GM21526 (cell line): ENCODE measurements at regions not wholly inside any gene's neighbourhood (a gene's known extent, or its start where the extent isn't known, plus 50 kb on each side); places are given as distances from the start of the nearest gene placed in this dataset.
A peak's percentile ranks its signal among the peaks of the same experiment; 100 is the strongest.

Experiments
- ATAC-seq: cut with Tn5 transposase; IDR thresholded peaks from one replicate; pipeline ENCODE4 v1.9.1; 2021; ENCODE audit warnings: moderate library complexity; ENCODE audit not compliant: unreplicated experiment, low FRiP score

DNA sequence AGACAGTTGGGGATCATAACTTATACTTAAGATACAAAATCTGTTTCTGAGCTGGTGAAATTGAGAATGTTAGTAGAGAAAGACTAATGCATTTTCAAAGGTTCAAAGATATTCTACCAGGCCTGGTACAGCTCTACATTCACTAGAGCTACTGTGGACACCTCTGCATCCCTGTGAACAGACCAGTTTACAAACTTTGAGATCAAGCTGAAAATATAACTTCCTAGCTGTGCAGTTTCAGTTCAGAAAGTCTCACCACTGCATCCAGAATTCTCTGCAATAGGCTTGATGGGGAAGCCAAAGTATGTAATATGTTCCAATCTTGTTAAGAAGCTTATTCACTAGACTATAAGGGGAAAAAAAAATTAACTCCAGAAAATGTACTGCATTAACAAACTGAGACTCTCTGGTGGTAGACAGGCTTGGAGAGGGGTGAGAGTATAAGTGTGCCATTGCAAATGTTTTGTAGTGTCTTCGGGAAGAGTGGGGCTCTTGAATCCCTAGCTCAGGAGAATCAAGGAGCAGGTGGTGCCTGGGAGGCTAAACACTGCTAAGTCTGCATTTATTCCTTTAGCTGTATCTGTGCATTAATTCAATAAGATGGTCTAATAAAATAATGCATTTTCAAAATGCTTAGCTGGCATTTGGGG is 671.9 kb downstream of the NR2F1-AS1 start:
- ATAC-seq, result no peak

DNA sequence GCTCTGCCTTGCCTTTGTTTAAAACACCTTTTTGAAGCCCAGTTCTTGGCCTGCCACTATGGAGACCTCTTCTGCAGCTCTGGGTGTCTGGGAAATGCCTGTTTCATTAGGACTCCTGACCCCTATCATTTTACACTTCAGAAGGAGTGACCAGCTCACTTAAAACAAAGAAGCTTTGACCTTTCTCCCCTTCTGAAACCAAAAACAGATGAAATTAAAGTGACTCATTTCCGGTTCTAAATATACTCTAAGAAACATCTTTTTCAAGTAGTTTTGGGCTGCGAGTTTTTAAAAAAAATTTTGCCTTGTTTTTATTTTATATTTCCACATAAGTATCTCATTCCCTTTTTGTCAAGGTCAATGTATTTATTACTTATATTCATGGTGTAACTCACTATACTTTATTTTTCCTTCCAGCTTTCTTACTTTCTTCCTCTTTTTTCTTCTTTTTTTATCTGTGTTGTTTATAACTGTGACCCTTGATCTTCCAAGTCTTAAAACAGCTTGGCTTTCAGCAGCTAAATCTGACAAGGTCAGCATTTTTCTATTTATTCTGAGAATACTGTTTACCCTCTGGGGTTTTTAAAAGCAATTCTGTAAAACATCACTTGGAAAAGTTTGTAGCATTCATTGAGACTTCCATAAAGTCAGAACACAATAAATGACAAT is 672.9 kb downstream of the NR2F1-AS1 start:
- peak; percentile 59 for ATAC-seq

DNA sequence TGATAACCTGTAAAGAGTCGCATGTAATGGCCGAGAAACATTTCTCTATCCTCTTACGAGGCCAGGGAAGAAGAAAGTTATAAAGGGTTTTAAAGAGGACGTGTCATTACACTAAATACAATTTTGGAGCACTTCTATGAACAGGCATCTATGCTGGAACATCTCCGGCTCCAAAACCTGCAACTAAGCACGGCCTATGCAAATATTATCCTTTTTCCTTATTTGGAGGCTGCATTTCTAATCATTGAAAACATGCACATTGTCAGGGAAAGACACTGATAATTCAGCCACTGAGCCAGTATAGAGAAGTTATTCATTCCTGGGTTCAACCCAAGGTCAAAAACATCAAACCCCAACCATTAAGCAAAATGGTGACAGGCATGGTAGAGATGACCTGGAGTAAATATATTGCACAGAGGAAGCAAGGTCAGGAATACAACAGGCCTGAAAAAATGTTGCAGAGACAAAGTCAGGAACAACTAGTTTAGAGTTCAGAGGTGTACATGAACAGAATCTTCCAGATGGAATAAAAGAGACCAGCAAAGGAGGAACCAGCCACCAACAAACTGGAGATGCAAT is 674.1 kb downstream of the NR2F1-AS1 start:
- no peak for ATAC-seq

DNA sequence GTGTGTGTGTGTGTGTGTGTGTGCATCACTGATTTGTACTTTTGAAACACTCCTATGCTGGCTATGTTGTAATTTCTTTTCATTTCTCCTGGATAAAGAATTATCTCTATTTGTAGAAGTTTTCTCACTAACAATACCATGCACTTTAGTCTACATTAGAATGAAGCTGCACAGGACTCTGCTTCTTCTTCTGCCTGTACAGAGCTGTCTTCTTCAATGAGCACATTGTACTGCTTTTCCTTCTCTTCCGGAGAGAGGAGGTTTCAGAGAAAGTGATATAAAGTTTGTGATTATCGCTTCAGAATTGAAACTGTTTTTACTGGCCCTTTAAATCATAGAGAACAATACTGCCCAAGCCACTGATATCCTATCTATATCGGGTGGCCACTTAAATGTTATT is 677.0 kb downstream of the NR2F1-AS1 start:
- no peak for ATAC-seq

DNA sequence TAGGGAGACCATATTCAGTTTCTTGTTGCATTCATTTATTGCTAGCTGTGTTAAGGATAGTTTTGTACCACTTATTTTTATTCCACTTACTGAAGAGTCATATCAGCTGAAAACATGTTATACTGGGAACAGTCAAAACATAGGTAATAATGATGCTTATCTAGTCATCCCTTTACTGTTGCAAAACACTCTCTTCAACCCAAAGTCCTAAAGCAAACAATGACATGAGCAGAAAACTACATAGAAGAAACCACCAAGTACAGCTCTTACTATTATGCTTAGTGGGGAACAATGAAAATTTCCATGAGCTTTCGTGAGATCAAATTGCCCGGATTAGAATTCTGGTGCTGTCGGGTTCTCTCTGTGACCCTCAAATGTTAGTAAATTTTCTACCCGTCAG is 681.4 kb downstream of the NR2F1-AS1 start:
- ATAC-seq, result no peak

DNA sequence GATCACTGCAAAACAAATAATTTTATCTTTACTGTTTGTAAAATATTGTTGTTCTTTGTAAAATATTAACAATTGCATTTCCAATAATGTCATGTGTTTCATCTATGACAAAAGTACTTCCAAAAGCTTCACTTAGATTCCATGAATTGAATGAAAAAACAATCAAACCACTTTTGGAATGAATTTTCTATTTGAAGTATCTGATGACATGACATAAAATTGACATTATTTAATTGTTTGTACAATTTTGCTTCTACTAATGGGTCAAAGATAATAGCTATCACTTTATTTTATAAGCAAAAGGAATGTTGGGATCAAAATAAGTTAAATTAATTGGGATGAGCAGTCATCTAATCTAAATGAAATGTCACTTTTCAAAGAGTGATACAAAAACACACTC is 684.3 kb downstream of the NR2F1-AS1 start:
- no peak for ATAC-seq

DNA sequence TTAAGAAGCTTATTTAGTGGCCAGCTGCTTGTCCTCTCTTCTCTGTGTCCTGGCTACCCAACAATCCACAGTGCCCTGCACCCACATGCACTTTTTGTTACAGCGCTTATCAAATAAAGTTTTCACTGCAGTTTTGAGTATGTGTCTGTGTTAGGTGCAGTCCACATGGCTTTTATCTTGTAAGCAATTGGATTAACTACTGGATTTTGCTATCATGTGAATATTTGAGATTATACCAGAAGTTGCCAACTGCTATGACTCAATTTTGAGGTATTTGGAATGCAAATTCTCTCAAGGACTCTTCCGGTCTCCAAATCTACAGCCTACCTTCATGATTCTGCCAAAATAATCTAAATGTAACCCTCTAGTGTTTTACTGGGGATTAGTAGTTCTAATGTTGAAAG is 690.2 kb downstream of the NR2F1-AS1 start:
- ATAC-seq, result no peak

DNA sequence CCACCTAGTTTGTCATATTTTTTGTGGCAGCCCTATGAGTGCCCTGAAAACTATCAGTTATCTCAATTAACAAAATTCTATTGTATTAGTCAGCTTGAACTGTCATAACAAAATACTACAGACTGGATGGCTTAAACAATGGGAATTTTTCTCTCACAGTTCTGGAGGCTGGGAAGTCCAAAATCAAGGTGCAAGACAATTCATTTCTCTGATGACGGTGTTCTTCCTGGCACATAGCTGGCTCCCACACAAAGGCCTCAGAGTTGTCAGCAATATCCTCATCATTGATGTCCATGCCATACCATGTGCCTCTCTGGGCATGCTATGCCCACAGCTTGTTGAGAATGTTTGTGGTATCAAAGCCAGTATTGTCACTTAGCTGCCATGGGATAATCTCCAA is 691.9 kb downstream of the NR2F1-AS1 start:
- no peak for ATAC-seq

DNA sequence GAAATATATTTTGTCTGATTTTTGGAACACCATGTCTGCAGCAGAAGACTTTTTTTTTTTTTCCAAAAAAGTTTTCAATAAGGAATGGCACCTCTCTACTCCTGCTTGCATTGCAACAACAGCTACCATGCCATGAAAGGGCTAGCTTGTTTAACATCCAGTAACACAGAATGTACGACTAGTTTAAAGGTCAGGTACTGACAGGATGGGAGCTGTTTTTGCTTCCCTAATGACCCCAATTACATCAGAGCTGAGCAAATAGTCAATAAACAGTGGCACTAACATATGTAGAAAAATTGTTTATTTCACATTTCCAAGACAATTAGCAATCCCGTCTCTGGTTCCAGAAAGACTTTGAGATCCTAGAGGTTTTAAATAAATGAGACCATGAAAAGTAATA is 693.8 kb downstream of the NR2F1-AS1 start:
- ATAC-seq, result no peak

DNA sequence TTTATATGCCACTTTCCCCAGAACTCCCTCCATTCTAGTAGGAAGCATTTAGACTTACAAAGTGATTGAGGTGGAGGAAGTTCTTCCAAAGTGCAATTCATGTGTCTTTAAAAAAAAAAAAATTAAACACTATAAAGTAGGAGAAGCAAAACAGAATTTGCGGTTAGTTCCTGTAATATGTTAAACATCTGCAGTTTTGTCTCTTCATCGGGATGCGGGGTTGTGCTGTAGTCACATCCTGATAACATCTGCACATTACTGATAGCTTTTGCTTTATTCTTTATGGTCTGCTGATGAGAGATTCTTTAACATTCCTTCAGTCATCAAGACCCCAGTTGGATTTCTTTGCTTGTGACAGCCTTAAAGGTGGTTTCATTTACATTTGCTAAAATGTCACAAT is 694.3 kb downstream of the NR2F1-AS1 start:
- no peak for ATAC-seq

DNA sequence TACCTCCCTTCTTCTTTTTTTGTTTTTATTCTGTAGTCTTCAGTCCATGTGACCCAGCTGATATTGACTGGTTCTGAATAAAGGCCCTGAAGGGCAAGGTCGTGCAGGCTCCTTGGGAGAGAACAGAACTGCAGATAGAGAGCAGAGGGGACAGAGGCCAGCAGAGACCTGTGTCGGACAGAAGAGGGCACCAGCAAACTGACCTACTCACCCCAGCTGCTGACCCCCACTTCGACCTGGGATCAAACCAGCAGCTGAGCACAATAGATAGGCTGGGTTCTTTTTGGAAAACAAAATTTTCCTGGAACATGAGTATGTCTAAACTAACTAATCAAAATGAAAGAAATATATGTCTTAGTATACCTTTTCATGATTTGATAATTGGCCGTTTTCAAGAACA is 695.1 kb downstream of the NR2F1-AS1 start:
- no peak for ATAC-seq

DNA sequence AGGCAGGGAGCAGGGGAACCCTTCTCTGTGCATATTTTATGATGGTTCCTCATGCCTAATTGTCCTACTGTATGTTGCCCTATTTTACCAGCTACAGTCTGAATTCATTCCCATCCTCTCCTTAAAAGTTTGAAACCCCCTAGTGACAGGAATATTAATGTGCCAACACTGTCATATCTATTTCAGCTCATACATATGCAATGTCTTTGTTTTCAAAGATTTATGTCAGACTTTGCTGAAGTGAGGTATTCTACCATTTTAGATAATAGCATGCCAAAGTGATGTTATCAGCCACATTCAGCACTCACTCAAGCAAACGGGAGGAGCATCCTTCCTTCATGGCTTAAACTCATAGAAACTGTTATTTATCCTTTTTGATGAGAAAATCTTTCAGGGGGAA is 696.5 kb downstream of the NR2F1-AS1 start:
- ATAC-seq, result no peak

DNA sequence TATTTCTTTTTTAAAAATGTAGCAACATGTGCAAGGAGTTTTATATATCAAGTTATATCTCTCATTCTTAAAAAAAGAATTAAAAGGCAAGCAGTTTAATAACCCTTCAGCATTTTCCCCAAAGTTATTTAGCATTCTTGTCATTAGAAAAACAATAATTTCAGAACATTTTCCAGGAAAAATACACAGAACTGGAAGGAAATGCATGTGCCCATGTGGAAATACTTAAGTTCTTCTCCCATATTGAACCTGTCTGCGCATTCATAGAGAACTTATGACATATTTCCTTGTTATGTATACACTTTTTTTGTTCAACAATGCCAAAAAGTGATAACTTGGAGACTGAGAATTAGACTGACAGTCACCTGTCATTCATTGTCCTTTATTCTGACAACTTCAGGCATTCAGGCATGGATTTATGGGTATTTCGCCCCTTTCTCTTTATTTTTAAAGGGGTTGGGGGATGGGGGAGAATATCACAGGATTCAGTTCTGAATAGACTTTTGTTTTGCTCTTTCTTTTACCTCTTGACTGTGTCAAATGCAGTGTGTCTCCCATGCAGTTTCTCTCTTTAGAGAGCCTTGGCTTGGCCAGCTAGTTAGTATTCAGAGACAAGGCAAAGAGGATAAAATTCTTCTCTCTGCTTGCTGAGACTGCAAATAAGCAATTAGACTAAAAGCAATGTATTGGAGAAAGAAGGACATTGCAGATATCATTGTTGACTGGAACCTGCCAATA is 701.0 kb downstream of the NR2F1-AS1 start:
- ATAC-seq, result no peak

DNA sequence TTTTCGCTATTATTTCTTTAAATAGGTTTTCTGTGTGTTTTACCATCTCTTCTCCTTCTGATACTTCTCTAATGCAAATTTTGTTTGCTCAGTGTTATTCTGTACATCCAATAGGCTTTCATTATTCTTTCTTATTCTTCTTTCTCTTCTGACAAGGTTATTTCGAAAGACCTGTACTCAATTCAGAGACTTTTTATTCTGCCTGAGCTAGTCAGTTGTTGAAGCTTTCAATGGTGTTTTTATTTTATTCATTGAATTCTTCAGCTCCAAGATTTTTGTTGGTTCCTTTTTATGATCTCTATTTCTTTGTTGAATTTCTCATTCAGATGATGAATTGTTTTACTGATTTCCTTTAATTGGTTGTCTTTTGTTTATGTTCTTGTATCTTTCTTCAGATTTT is 706.2 kb downstream of the NR2F1-AS1 start:
- ATAC-seq, result no peak

DNA sequence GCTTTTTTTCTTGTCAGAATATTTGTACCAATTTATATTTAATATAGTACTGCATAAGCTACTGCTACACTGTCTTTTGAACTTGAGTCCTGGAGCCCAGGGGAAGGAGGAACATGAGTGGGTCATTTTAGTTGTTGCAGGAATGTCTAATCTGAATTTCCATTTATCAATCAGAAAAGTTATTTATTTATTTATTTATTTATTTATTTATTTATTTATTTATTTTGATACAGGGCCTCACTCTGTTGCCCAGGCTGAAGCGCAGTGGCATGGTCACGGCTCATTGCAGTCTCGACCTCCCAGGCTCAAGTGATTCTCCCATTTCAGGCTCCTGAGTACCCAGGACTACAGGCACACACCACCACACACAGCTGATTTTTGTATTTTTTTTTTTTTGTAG is 712.6 kb downstream of the NR2F1-AS1 start:
- no peak for ATAC-seq

DNA sequence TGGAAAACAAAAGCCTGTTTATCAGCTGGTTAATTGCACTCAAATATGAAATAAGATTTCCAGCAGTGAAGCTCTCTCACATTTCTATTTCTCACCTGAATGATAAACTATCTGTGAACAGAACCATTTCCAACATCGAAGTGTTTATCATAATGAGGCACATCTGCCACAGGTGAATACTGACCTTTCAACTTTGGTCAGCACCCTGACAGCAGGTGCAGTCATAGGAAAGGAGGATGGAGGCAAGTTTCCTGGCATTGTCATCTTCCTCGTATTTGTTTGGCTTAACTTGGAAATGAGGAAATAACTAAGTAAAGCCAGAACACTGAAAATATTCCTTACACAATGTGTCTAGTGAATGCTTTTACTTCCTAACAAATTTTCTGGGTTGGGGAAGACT is 716.4 kb downstream of the NR2F1-AS1 start:
- ATAC-seq, result no peak

DNA sequence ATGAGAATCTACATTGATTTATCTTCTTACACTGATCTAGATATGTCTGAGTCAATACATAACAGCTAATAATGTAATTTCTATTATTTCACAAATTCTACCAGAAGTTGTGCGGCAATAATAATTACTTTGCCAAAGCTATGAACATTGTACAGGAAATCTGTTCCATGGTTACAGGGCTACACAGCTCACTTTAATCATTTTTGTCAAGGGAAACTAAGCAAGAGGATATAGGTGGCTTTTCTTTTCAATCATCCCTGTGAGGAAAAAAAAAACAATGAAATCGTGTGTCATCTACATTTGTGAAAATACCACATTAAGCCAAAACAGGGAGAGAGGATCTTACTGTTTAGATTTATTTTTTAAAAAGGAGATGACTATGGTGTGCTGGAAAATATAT is 717.4 kb downstream of the NR2F1-AS1 start:
- no peak for ATAC-seq

DNA sequence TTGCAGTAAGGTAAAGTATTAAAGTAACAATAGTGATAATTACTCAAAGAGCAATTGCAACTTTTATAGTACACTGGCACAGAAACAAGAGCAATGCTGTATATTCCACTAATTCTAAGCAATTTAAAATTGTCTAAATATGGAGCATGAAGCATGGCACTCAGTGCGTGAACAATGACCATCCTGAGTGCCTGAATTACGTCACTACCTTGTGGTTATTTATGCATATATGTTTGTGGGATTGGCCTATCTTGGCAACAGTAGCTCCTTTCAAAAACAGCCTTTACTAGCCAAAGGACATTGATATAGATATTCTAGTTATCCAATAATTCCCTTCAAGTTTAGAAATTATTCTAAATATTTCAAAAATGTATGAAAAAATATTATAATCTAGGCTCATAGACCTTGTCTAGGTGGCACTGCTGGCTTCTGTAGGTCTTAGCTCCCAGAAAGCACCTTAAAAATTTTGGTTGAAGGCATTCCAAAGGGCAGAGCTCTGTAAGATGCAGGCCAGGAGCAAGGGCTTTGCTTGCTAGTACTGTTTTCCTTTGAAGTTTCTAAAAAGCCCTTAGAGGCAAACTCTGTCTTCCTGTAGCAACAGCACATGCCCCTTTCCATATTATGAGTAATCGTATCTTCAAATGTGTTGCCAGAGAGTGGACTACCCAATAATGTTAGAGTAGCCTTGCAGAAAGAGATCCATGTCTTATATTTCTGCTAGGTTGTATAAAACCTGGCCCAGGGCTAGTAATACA is 719.3 kb downstream of the NR2F1-AS1 start:
- no peak for ATAC-seq

DNA sequence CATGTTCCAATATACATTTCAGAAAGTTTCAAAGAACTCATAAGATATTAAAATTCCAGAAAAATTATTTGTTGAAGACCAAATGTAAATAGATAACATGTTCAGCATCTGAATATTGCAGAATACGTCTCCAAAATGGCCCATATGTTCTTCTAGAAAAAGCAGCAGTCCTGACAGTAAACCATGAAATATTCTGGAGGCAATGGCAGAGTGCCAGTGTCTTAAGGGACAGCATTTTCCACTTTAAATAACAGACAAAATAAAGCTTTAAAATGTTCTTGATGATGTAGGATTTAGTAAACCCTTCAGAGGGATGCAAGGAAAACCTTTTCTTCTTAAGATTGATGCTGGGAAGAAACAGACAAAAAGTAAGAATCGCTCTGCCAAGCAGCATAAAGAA is 721.0 kb downstream of the NR2F1-AS1 start:
- no peak for ATAC-seq

DNA sequence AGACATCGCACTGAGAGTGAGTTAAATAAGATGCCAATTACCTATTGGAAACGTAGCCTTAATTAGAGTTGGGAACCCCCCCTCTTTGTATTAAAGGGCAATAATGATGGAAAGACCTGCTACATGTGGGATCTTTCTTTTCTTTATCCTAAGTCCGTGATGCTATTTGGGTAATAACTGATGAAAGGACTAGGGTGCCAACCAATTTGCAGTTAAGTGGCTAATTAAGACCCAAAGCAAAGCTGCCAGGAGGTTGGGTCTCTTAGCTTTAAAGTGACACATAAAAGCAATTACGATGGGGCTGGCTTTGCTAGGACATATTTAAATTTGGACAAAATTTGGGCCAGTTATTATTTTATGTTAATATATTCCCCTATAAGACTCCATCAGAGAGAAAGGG is 728.8 kb downstream of the NR2F1-AS1 start:
- ATAC-seq, result no peak

DNA sequence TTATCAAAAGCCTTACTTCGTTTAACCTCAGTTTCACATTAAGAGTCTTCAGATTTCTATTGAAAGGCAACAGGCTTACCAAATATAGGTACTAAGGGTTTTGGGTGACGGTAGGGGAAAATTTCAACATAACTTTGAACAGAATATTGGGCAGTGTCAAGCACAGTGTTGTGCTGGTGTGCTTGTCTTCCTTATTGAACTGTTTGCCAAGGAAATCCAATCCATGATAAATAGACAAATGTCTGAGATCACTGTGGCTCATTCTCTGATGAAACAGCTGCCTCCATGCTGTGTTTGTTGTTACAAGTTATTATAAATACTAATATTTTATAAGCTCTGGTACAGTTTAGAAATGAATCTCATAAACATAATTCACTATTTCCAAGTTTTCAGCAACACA is 730.1 kb downstream of the NR2F1-AS1 start:
- no peak for ATAC-seq
